ENCODE measurements at regions not wholly inside any gene's neighbourhood (a gene's known extent, or its start where the extent isn't known, plus 50 kb on each side); places are given as distances from the start of the nearest gene placed in this dataset.

- no peak for DNase-seq (ENCODE audit: low read depth)
These were observed 209.0 kb upstream of the PLEKHG7 start for GRCh38 chr12:92493816-92494215.

GRCh38 chr12:92492995-92493394 lies 209.8 kb upstream of the PLEKHG7 start:
- no peak for DNase-seq (ENCODE audit: low read depth)

DNA sequence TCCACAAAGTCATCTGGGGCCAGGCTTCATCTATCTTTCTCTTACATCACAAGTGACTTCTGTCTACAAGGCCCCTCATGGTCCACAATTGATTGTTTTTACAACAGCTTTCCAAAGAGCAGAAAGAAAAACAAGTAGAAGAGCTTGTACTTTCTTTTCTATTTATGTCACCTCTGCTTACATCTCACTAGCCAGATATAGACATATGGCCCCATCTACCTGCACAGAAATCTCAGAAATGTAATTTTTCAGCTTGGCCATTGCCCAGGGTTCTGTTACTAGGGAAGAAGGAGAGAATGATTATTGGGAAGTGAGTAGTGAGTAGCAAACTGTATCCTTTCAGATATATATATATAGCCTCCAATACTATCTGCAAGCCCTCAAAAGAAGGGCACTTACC lies 210.5 kb upstream of the PLEKHG7 start:
- DNase-seq (ENCODE audit: low read depth): no peak

DNA sequence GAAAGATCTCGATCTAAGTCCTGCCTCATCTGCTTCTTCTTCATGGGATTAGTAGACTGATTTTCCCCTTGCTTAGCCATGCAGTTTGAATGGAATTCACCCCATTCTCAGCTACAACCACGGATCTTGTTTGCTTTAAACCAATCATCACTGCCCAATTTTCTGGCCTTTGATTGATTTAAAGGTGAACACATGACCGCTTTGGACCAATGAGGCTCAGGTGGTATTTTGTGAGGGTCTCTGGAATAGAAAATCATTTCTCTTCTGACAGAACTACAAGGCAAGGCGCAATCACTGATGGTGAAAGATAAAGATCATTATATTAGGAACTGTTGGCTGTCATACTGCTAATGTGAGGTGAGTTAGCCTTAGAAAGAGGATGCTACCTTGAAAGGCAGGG lies 213.0 kb upstream of the PLEKHG7 start:
- no peak for DNase-seq (ENCODE audit: low read depth)

GRCh38 chr12:92488735-92489134 lies 214.1 kb upstream of the PLEKHG7 start:
- DNase-seq (ENCODE audit: low read depth): no peak

DNA sequence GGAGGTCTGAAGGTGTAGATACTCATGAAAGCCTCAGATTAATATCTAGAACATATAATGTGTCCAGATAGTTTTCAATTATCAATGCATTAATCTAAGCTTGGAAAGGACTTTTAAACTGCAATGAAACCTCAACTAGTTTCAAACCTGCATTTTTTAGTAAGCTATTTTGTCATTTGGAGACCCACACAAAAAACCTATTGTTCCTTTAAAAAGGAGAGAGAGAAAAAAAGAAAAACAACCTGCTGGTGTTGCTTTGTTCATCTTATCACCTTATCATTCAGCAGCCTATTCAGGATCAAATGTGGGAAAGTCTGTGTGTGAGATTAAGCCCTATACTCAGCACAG lies 215.7 kb upstream of the PLEKHG7 start:
- no peak for DNase-seq (ENCODE audit: low read depth)

DNA sequence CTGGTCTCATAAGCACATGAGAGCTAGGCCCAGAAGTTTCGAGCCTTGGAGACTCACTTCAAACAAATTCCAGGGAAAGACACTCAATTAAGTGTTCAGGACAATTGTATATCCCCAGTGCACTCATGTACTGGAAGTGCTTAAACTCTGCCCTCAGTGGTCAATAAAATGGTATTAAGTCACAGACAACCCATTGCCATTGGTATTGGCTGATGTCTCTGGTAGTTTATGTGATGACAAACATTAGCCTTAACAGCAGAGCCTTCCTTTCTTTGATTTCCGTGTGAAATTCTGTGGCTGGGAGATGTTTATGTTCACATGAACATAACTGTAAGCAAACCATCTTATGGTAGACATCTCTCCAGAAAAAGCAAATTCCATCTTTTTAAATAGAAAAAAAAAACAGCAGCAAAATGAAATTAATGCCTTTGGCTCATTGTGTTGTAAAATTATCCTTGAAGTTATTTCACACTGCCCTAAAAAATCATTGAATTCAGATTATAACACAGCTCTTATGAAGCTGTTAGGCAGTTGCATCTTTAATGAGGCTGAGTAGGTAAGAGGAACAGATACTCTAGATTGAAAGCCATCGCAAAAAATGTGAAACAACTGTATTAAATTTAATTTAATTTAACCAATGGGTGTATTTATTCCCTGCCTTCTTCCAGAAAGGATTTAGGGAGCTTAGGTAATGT lies 216.2 kb upstream of the PLEKHG7 start:
- DNase-seq (ENCODE audit: low read depth): no peak

- DNase-seq (ENCODE audit: low read depth): no peak
These were observed 217.1 kb upstream of the PLEKHG7 start for GRCh38 chr12:92485351-92486348.

- no peak for DNase-seq (ENCODE audit: low read depth)
These were observed 220.2 kb upstream of the PLEKHG7 start for GRCh38 chr12:92482599-92482998.

DNA sequence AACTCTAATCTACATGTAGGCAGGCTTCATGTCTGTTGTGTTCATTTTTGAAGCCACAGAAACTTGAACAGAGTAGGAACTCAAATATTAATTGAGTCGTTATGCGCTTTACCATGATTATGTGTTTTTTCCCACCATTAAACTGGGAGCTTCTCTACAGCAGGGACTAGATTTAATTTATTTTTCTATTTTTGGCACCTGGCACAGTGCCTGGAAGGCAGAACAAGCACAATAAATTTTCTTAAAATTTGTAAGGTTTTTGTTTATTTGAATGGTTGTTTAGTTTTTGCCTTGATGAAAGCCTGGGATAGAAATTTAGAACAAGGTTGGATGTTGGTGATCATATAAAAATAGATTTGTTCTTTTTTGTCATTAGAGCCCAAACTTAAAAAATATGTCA lies 221.7 kb upstream of the PLEKHG7 start:
- DNase-seq (ENCODE audit: low read depth): no peak

- DNase-seq (ENCODE audit: low read depth): no peak
These were observed 224.1 kb upstream of the PLEKHG7 start for GRCh38 chr12:92478692-92479091.

DNA sequence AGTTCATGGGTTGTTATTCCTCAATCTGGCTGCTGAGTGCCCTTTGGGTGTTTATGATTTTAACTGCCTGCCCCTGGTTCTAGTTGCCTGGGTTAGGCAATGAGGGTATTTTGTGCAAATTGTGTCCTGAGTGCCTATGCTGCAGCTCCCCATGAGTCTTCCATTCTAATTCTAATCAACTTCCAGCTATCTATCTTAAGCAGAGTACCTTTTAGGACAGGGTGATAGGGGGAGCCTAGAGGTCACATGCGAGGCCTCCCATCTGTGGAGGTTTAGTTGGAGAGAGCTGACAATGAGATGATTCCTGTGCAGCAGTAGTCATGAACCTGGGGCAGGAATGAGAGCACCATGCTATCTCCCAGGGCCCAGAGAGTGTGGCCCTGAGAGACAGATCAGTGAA lies 225.9 kb upstream of the PLEKHG7 start:
- no peak for DNase-seq (ENCODE audit: low read depth)

GRCh38 chr12:92473564-92473963 lies 229.2 kb upstream of the PLEKHG7 start:
- no peak for DNase-seq (ENCODE audit: low read depth)

GRCh38 chr12:92472201-92472600 lies 230.6 kb upstream of the PLEKHG7 start:
- DNase-seq (ENCODE audit: low read depth): no peak

- no peak for DNase-seq (ENCODE audit: low read depth)
These were observed 231.2 kb upstream of the PLEKHG7 start for GRCh38 chr12:92471551-92471950.

DNA sequence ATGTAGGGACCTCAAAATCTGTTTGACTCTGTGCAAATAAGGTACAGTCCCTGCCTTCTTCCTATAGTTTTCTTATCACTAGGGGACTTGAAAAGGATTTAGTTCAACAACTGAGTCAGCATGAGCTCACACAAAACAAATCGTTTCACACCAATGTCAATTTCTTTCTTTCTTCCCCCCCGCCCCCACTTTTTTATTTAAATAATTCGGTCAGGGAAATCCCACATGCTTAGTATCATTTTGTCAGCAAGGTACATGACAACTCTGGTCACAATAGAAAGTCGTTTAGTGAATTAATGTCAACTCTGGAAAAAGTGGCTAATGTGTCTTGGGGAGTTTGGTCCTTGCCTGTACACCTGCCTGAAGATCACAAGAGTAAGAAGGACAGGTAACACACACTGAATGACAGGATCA lies 232.2 kb upstream of the PLEKHG7 start:
- no peak for DNase-seq (ENCODE audit: low read depth)

DNA sequence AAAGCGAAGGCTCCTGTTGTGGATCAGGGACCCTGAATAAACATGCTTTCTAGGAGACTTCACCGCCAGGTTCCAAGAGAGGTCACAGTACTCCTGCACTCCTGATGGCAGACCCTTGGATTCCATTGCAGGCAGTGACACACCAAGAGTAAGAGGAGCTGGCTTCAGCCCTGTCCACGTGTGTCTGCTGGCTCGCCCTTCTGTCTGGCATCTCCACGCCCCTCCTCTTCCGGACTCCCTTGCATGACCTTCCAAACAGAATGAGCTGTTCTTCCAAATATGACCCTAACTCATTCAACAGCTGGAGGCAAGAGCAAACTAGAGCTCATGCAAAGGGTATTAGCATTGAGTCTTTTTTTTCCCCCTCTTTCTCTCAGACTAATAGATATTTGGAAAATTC lies 233.0 kb upstream of the PLEKHG7 start:
- DNase-seq (ENCODE audit: low read depth): no peak

- no peak for DNase-seq (ENCODE audit: low read depth)
These were observed 234.3 kb upstream of the PLEKHG7 start for GRCh38 chr12:92468358-92469020.

DNA sequence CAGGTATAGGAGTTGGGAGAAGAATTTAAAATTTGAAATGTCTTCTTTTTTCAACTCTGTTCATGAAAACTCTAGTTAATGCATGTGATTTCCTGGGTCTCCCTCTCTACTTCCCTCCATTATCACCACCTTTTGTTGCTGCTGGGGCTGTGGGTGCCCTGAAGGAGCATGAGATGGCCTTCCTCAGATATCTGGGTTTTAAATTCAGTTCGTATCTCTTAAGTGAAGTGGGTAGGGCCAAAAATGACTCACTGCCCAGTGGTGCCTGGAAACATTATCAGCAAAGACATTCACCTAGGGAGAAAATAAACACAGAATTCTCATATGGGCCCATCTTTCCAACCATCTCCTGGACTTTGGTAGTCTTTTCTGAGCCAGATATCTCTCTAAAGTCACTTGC lies 234.9 kb upstream of the PLEKHG7 start:
- no peak for DNase-seq (ENCODE audit: low read depth)

DNA sequence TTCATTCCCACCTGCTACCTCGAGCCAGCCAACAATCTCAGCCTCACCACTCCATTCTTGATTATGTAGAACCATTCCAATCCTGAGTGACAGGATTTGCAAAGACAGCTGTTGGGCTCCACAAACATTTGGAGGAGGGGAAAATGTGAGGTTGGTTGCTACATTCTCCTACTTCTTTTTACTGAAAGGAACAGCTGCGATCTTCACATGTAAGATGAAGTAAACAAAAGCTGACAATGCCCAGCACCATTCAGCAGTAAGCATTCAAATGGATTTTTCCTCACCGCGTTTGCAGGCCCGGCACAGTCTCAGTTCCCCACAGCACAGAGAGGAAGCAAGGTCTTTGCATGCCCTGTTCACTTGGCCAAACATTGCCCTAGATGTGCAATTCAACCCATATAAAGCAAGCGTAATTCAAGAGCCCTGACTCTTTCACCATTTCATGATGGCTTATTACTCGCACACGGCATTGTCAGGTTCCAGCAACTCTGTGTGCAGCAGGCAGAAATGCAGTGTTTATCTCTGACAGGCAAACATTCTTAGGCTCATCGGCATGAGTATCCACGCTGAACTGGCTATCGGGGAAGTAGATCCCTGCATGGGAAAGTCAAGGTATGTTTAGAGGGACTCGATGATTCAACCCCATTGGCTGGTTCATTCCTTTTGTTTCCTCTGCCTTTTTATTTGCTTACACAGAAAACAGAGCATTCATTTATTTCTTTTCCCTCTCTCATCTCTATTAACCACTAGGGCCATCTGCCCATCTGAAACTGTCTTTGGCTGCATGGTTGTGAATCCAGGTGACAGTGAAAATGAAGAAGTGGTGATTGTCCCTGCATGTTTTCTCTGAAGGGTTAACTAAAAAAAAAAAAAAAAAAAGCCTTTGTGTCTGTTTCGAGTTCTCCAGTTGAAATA lies 236.1 kb upstream of the PLEKHG7 start:
- no peak for DNase-seq (ENCODE audit: low read depth)

DNA sequence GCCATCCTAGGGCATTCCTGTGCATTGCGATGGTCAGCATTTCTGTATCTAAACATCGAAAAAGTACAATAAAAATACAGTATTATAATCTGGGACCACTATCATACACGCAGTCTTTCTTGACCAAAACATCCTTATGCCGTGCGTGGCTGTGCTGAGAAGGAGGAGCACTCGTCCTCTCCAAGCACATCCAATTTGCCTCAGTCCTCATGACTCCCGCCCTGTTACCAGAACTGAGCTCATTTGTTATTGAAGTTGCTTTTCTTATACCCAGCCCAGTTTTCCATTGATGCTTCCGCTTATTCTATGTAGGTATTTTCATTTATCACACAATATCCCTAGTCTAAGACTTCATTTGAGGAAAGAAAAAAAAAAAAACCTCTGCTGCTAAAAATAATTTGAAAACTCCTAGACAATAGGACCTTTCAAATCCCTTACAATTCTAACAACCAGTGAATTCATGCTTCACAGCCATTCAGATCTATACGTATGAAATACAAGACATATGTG lies 236.9 kb upstream of the PLEKHG7 start:
- no peak for DNase-seq (ENCODE audit: low read depth)

GRCh38 chr12:92464911-92465310 lies 237.9 kb upstream of the PLEKHG7 start:
- no peak for DNase-seq (ENCODE audit: low read depth)

All from activated T-cell treated with anti-CD3 and anti-CD28 coated beads for 1 hour (primary cell).